ENCODE measurements at regions not wholly inside any gene's neighbourhood (a gene's known extent, or its start where the extent isn't known, plus 50 kb on each side); places are given as distances from the start of the nearest gene placed in this dataset.

GRCh38 chr7:47149971-47150370, 431.9 kb downstream of the TNS3 start:
- no peak for ATAC-seq
- H3K9me3 ChIP-seq, result no peaks in the 10 kb centered on the region
- no peak for FAIRE-seq
- no peak overlapping the region for H3K4me3 ChIP-seq
- 97% methylated on average over 4 of the region's 4 CpGs for WGBS, 2 donors
- no peaks in the 10 kb centered on the region for H3K36me3 ChIP-seq
- peaks cover 35 to 60% (median 47%) of the 10 kb centered on the region in 3 donors for H3K4me1 ChIP-seq
- intact Hi-C loops (cut with DNase I), result no loop called here
- no peak for DNase-seq
- TF ChIP-seq, protein P1, sequence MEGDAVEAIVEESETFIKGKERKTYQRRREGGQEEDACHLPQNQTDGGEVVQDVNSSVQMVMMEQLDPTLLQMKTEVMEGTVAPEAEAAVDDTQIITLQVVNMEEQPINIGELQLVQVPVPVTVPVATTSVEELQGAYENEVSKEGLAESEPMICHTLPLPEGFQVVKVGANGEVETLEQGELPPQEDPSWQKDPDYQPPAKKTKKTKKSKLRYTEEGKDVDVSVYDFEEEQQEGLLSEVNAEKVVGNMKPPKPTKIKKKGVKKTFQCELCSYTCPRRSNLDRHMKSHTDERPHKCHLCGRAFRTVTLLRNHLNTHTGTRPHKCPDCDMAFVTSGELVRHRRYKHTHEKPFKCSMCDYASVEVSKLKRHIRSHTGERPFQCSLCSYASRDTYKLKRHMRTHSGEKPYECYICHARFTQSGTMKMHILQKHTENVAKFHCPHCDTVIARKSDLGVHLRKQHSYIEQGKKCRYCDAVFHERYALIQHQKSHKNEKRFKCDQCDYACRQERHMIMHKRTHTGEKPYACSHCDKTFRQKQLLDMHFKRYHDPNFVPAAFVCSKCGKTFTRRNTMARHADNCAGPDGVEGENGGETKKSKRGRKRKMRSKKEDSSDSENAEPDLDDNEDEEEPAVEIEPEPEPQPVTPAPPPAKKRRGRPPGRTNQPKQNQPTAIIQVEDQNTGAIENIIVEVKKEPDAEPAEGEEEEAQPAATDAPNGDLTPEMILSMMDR (IDR thresholded peaks at IDR 0.05), result no peak
- no peaks in the 10 kb centered on the region for H3K27me3 ChIP-seq
- H3K27ac ChIP-seq, result no peak overlapping the region

- H3K4me1 ChIP-seq, result peaks cover 35 to 53% (median 42%) of the 10 kb centered on the region in 3 donors
- WGBS, 2 donors, result 73 to 81% methylated on average over 6 of the region's 6 CpGs
- H3K27me3 ChIP-seq, result no peaks in the 10 kb centered on the region
- H3K27ac ChIP-seq, result peak overlapping the region in 1 of 4 donors; percentile 75
- DNase-seq, result no peak
- FAIRE-seq, result no peak
- no peak for ATAC-seq
- H3K4me3 ChIP-seq, result no peak overlapping the region
- no peaks in the 10 kb centered on the region for H3K9me3 ChIP-seq
- intact Hi-C loops (cut with DNase I), result no loop called here
- TF ChIP-seq, protein P1 (IDR thresholded peaks at IDR 0.05), result no peak
- no peaks in the 10 kb centered on the region for H3K36me3 ChIP-seq
Observed at GRCh38 chr7:47149208-47149839, 432.6 kb downstream of the TNS3 start.

DNA sequence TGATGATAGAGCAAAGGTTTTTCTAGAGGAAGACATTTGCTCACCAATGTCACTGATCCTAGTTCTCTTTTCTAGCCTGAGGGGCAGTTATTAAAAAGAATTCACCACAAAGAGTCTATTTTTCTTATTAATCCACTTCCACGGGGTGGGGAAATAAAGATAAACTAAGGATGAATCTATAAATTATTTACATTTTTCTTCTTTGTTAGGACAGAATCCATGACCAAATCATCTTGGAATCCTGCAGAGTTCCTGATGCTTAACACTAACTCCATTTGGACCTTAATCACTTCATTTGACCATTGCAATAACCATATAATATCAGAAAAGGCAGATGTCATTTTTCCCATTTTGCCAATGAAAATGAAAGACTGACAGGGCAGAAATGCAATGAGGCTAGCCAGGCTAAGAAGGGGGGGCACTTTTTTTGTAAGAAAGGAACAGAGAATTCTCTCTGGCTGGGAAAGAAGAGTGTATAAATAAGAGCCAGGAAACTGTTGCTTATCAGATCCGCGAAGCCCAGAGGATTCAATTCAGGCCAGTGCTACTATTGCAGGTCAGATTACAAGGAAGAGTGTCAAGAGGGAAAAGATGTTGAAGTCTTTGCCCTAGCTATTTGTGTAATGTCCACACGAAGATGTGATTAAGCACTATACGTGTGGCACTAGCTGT, 433.2 kb downstream of the TNS3 start:
- ATAC-seq, result peak in 2 of 4 donors; percentile 6
- intact Hi-C loops (cut with DNase I), result no loop called here
- WGBS, 2 donors, result 16 to 21% methylated on average over 5 of the region's 5 CpGs
- no peaks in the 10 kb centered on the region for H3K9me3 ChIP-seq
- no peaks in the 10 kb centered on the region for H3K36me3 ChIP-seq
- no peak overlapping the region for H3K4me3 ChIP-seq
- DNase-seq, result no peak
- H3K27ac ChIP-seq, result peak overlapping the region in 1 of 4 donors; percentile 75
- FAIRE-seq, result no peak
- H3K27me3 ChIP-seq, result no peaks in the 10 kb centered on the region
- TF ChIP-seq, protein P1 (IDR thresholded peaks at IDR 0.05), result no peak
- H3K4me1 ChIP-seq, result peaks cover 35 to 47% (median 35%) of the 10 kb centered on the region in 3 donors

DNA sequence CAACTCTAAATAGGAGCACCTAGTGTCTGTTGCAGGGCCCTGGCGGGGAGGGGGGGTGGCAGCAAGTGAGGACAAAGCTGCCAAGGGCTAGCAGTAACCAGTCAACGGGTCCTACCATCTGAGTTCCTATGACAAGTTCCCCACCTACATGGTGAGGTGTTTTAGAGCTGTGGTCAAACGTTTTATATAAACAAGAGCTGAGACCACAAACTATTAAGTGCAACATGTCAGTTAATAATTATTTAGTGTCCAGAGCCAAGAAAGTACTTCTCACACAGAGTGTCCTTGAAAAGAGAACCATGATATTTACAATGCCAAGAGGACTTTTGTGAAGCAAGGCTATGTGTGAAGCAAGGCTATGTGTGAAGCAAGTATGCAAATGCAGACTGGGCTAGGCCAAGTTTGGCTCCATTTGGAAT, 434.7 kb downstream of the TNS3 start:
- FAIRE-seq (no peak), DNase-seq (peak in 4 of 6 donors; percentile 33 to 53 (median 43)), ATAC-seq (peak; percentile 90 to 97 (median 93))
- H3K27me3 ChIP-seq, result no peaks in the 10 kb centered on the region
- TF ChIP-seq, protein P1 (IDR thresholded peaks at IDR 0.05), result no peak
- intact Hi-C loops (cut with DNase I), result no loop called here
- peaks cover 24 to 33% (median 26%) of the 10 kb centered on the region in 3 donors for H3K4me1 ChIP-seq
- 24 to 27% methylated on average over 3 of the region's 3 CpGs for WGBS, 2 donors
- H3K9me3 ChIP-seq, result no peaks in the 10 kb centered on the region
- H3K36me3 ChIP-seq, result no peaks in the 10 kb centered on the region
- no peak overlapping the region for H3K4me3 ChIP-seq
- peak overlapping the region in 3 of 4 donors; percentile 40 to 75 (median 45) for H3K27ac ChIP-seq

DNA sequence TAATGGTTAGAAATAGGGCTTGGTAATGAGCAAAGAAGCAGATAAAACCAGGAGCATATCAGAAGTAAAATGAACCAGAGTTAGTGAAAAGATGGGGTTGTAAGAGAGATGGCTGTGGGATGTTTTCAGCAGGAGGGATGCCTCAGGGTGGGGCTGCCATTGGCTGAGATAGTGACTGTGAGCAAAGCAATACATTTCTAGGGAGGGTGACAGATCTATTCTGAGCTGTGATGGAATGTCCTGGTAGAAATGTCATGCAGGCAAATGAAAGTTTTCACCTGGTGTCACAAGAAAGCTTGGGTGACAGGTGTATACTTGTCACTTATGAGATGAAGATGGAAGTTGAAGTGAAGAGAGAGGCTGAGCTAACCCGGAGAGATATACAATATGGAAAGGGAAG, 435.9 kb downstream of the TNS3 start:
- no peak for FAIRE-seq
- intact Hi-C loops (cut with DNase I), result no loop called here
- 50 to 95% methylated on average over 1 of the region's 1 CpG for WGBS, 2 donors

More for the DNA sequence above, 435.9 kb downstream of the TNS3 start:
- Histone ChIP-seq H3K27ac (no peak overlapping the region), H3K4me1 (peaks cover 24 to 33% (median 26%) of the 10 kb centered on the region in 3 donors), H3K27me3 (no peaks in the 10 kb centered on the region), H3K4me3 (no peak overlapping the region), H3K9me3 (no peaks in the 10 kb centered on the region), H3K36me3 (no peaks in the 10 kb centered on the region)
- ATAC-seq, result no peak
- TF ChIP-seq, protein P1 (IDR thresholded peaks at IDR 0.05), result no peak
- DNase-seq, result no peak
